ENCODE measurements at regions not wholly inside any gene's neighbourhood (a gene's known extent, or its start where the extent isn't known, plus 50 kb on each side); places are given as distances from the start of the nearest gene placed in this dataset.

DNA sequence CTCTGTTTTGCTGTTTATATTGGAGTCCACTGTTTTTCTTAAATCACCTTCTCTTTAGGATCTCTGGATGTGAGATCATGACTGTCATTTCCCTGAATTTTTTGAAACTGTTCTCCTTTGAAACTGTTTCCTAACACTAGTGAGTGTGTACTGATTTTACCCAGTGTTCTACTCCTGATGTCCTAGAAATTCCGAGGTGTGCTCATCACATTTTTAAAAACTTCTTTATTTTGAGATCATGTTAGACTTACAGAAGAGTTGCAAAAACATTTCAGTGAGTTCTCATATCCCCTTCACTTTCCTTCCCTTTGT lies 292.6 kb downstream of the NFKBIZ start:
- no peak for DNase-seq
- Histone ChIP-seq H3K27me3 (ENCODE audit: control insufficient read depth in 2 of 2, insufficient read depth in 2 of 2, low read length in 2 of 2) (no peaks in the 10 kb centered on the region), H4K20me1 (ENCODE audit: insufficient read depth, low read length) (no peaks in the 10 kb centered on the region), H3K4me3 (replicated peaks in 1 of 3; ENCODE audit: low read depth in 2 of 3, low read length in 3 of 3) (no peak overlapping the region), H2AFZ (ENCODE audit: insufficient read depth, low read depth, low read length, poor library complexity, severe bottlenecking) (no peak overlapping the region), H3K4me2 (replicated peaks; ENCODE audit: extremely low read depth, low read length, poor library complexity, severe bottlenecking) (no peak overlapping the region), H3K9ac (ENCODE audit: insufficient read depth, low read length, poor library complexity, severe bottlenecking) (no peak overlapping the region), H3K36me3 (replicated peaks in 1 of 2; ENCODE audit: control insufficient read depth in 1 of 2, insufficient read depth in 2 of 2, low read length in 2 of 2) (no peaks in the 10 kb centered on the region), H3K9me3 (replicated peaks in 1 of 2; ENCODE audit: control insufficient read depth in 1 of 2, insufficient read depth in 1 of 2, low read length in 2 of 2) (no peaks in the 10 kb centered on the region), H3K4me1 (ENCODE audit: control insufficient read depth in 1 of 2, insufficient read depth in 2 of 2, low read length in 2 of 2) (peaks cover 0 to 3% of the 10 kb centered on the region in 2 donors), H3K79me2 (ENCODE audit: insufficient read depth, low read length) (no peaks in the 10 kb centered on the region), H3K27ac (ENCODE audit: low read depth in 1 of 2, low read length in 2 of 2) (no peak overlapping the region)
- Mint-ChIP-seq H3K36me3 (no peaks in the 10 kb centered on the region), H3K9me3 (peaks cover 0 to 3% (median 0%) of the 10 kb centered on the region in 7 donors), H3K27me3 (ENCODE audit: low read depth in 3 of 3) (peaks cover 0 to 1% (median 1%) of the 10 kb centered on the region in 3 donors), H3K4me1 (peaks cover 15% of the 10 kb centered on the region), H3K4me3 (no peak overlapping the region), H3K27ac (no peak overlapping the region)
- TF ChIP-seq, protein P1, sequence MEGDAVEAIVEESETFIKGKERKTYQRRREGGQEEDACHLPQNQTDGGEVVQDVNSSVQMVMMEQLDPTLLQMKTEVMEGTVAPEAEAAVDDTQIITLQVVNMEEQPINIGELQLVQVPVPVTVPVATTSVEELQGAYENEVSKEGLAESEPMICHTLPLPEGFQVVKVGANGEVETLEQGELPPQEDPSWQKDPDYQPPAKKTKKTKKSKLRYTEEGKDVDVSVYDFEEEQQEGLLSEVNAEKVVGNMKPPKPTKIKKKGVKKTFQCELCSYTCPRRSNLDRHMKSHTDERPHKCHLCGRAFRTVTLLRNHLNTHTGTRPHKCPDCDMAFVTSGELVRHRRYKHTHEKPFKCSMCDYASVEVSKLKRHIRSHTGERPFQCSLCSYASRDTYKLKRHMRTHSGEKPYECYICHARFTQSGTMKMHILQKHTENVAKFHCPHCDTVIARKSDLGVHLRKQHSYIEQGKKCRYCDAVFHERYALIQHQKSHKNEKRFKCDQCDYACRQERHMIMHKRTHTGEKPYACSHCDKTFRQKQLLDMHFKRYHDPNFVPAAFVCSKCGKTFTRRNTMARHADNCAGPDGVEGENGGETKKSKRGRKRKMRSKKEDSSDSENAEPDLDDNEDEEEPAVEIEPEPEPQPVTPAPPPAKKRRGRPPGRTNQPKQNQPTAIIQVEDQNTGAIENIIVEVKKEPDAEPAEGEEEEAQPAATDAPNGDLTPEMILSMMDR (IDR thresholded peaks at IDR 0.05), result no peak
- no CpG with 5 or more reads among the region's 1 CpG for WGBS (ENCODE audit: insufficient coverage)
- intact Hi-C loops (cut with micrococcal nuclease), result no loop called here

- peaks cover 15% of the 10 kb centered on the region for H3K4me1 Mint-ChIP-seq
- no CpG with 5 or more reads among the region's 2 CpGs for WGBS (ENCODE audit: insufficient coverage)
These were observed 292.3 kb upstream of the ZPLD1 start for GRCh38 chr3:102142379-102143060.

More at GRCh38 chr3:102142379-102143060, 292.3 kb upstream of the ZPLD1 start:
- H3K36me3 ChIP-seq (replicated peaks in 1 of 2; ENCODE audit: control insufficient read depth in 1 of 2, insufficient read depth in 2 of 2, low read length in 2 of 2), result no peaks in the 10 kb centered on the region
- Mint-ChIP-seq H3K27me3 (ENCODE audit: low read depth in 3 of 3) (peaks cover 0 to 1% (median 1%) of the 10 kb centered on the region in 3 donors), H3K4me3 (no peak overlapping the region), H3K36me3 (no peaks in the 10 kb centered on the region), H3K9me3 (peaks cover 0 to 7% (median 0%) of the 10 kb centered on the region in 7 donors), H3K27ac (no peak overlapping the region)
- H2AFZ ChIP-seq (ENCODE audit: insufficient read depth, low read depth, low read length, poor library complexity, severe bottlenecking), result no peak overlapping the region
- no peak overlapping the region for H3K4me3 ChIP-seq (replicated peaks in 1 of 3; ENCODE audit: low read depth in 2 of 3, low read length in 3 of 3)
- no peaks in the 10 kb centered on the region for H3K79me2 ChIP-seq (ENCODE audit: insufficient read depth, low read length)
- intact Hi-C loops (cut with micrococcal nuclease), result no loop called here
- no peak for DNase-seq
- H3K27me3 ChIP-seq (ENCODE audit: control insufficient read depth in 2 of 2, insufficient read depth in 2 of 2, low read length in 2 of 2), result no peaks in the 10 kb centered on the region
- no peak overlapping the region for H3K4me2 ChIP-seq (replicated peaks; ENCODE audit: extremely low read depth, low read length, poor library complexity, severe bottlenecking)
- H3K9ac ChIP-seq (ENCODE audit: insufficient read depth, low read length, poor library complexity, severe bottlenecking), result no peak overlapping the region
- no peaks in the 10 kb centered on the region for H3K9me3 ChIP-seq (replicated peaks in 1 of 2; ENCODE audit: control insufficient read depth in 1 of 2, insufficient read depth in 1 of 2, low read length in 2 of 2)
- TF ChIP-seq, protein P1 (IDR thresholded peaks at IDR 0.05), result no peak
- H3K4me1 ChIP-seq (ENCODE audit: control insufficient read depth in 1 of 2, insufficient read depth in 2 of 2, low read length in 2 of 2), result peaks cover 0 to 3% of the 10 kb centered on the region in 2 donors
- no peaks in the 10 kb centered on the region for H4K20me1 ChIP-seq (ENCODE audit: insufficient read depth, low read length)
- no peak overlapping the region for H3K27ac ChIP-seq (ENCODE audit: low read depth in 1 of 2, low read length in 2 of 2)
